ENCODE measurements at regions not wholly inside any gene's neighbourhood (a gene's known extent, or its start where the extent isn't known, plus 50 kb on each side); places are given as distances from the start of the nearest gene placed in this dataset.

GRCh38 chr3:7897655-7898054, 604.0 kb upstream of the LMCD1 start:
- no peak for DNase-seq (ENCODE audit: low spot score)

- DNase-seq (ENCODE audit: low spot score): no peak
Observed at GRCh38 chr3:7913283-7913682, 588.3 kb upstream of the LMCD1 start.

GRCh38 chr3:7915356-7915755, 586.3 kb upstream of the LMCD1 start:
- DNase-seq (ENCODE audit: low spot score): no peak

GRCh38 chr3:7917443-7918151, 584.0 kb upstream of the LMCD1 start:
- DNase-seq (ENCODE audit: low spot score): no peak

GRCh38 chr3:7920211-7920610, 581.4 kb upstream of the LMCD1 start:
- no peak for DNase-seq (ENCODE audit: low spot score)

GRCh38 chr3:7924228-7924627, 577.4 kb upstream of the LMCD1 start:
- no peak for DNase-seq (ENCODE audit: low spot score)

- DNase-seq (ENCODE audit: low spot score): no peak
Observed at GRCh38 chr3:7927015-7927414, 574.6 kb upstream of the LMCD1 start.

GRCh38 chr3:7927864-7928263, 573.8 kb upstream of the LMCD1 start:
- no peak for DNase-seq (ENCODE audit: low spot score)

- DNase-seq (ENCODE audit: low spot score): no peak
Observed at GRCh38 chr3:7929319-7929889, 572.2 kb upstream of the LMCD1 start.

- no peak for DNase-seq (ENCODE audit: low spot score)
Observed at GRCh38 chr3:7934362-7934761, 567.3 kb upstream of the LMCD1 start.

- DNase-seq (ENCODE audit: low spot score): no peak
Observed at GRCh38 chr3:7947930-7948329, 553.7 kb upstream of the LMCD1 start.

GRCh38 chr3:7950890-7951289, 550.7 kb upstream of the LMCD1 start:
- DNase-seq (ENCODE audit: low spot score): no peak

- DNase-seq (ENCODE audit: low spot score): no peak
Observed at GRCh38 chr3:7953449-7954014, 548.1 kb upstream of the LMCD1 start.

- DNase-seq (ENCODE audit: low spot score): no peak
Observed at GRCh38 chr3:7957024-7957423, 544.6 kb upstream of the LMCD1 start.

GRCh38 chr3:7959094-7959493, 542.5 kb upstream of the LMCD1 start:
- DNase-seq (ENCODE audit: low spot score): no peak

GRCh38 chr3:7960601-7961000, 541.0 kb upstream of the LMCD1 start:
- no peak for DNase-seq (ENCODE audit: low spot score)

GRCh38 chr3:7962301-7962700, 539.3 kb upstream of the LMCD1 start:
- no peak for DNase-seq (ENCODE audit: low spot score)

- DNase-seq (ENCODE audit: low spot score): no peak
Observed at GRCh38 chr3:7964899-7965298, 536.7 kb upstream of the LMCD1 start.

- no peak for DNase-seq (ENCODE audit: low spot score)
Observed at GRCh38 chr3:7973006-7973405, 528.6 kb upstream of the LMCD1 start.

GRCh38 chr3:7977245-7978086, 524.2 kb upstream of the LMCD1 start:
- DNase-seq (ENCODE audit: low spot score): no peak

- no peak for DNase-seq (ENCODE audit: low spot score)
Observed at GRCh38 chr3:7978087-7978422, 523.6 kb upstream of the LMCD1 start.

GRCh38 chr3:7982126-7982525, 519.5 kb upstream of the LMCD1 start:
- DNase-seq (ENCODE audit: low spot score): no peak

GRCh38 chr3:7999384-7999783, 502.2 kb upstream of the LMCD1 start:
- no peak for DNase-seq (ENCODE audit: low spot score)

Data from HT-29 (cell line).